ENCODE measurements at regions not wholly inside any gene's neighbourhood (a gene's known extent, or its start where the extent isn't known, plus 50 kb on each side); places are given as distances from the start of the nearest gene placed in this dataset.
A peak's percentile ranks its signal among the peaks of the same experiment; 100 is the strongest.

- ATAC-seq: no peak
- intact Hi-C loops (cut with micrococcal nuclease): no loop called here
- Mint-ChIP-seq H3K36me3 (no peaks in the 10 kb centered on the region), H3K4me3 (no peak overlapping the region), H3K4me1 (no peaks in the 10 kb centered on the region), H3K27me3 (peaks cover 0 to 33% (median 0%) of the 10 kb centered on the region in 5 donors), H3K9me3 (no peaks in the 10 kb centered on the region), H3K27ac (no peak overlapping the region)
- no peaks in the 10 kb centered on the region for H3K36me3 ChIP-seq (ENCODE audit: control insufficient read depth in 2 of 3, insufficient read depth in 3 of 3, low read length in 3 of 3)
- no peak overlapping the region for H3K27ac ChIP-seq (ENCODE audit: low read depth, low read length)
- H3K9me3 ChIP-seq (ENCODE audit: control insufficient read depth in 2 of 3, low read length in 3 of 3): no peaks in the 10 kb centered on the region
- no peaks in the 10 kb centered on the region for H3K27me3 ChIP-seq (ENCODE audit: control insufficient read depth in 2 of 2, insufficient read depth in 2 of 2, low read length in 2 of 2)
- no peak for DNase-seq
- CTCF ChIA-PET: interaction anchor here (1.3 kb wide), 1 partner anchor 161 kb away, joined by 4 read pairs; no protein-coding TSS in a partner anchor
- no peaks in the 10 kb centered on the region for H3K4me1 ChIP-seq (ENCODE audit: control insufficient read depth in 2 of 2, insufficient read depth in 2 of 2, low read length in 2 of 2)
- POLR2A ChIA-PET: no interaction called here
- no peak overlapping the region for H3K4me3 ChIP-seq (ENCODE audit: low read length)
Observed at GRCh38 chr1:9451081-9451480, 88.2 kb upstream of the SLC25A33 start.

GRCh38 chr1:9452516-9453140, 86.6 kb upstream of the SLC25A33 start:
- peaks cover 0 to 32% (median 0%) of the 10 kb centered on the region in 5 donors for H3K27me3 Mint-ChIP-seq
- Histone ChIP-seq H3K4me3 (ENCODE audit: low read length) (no peak overlapping the region), H3K27me3 (ENCODE audit: control insufficient read depth in 2 of 2, insufficient read depth in 2 of 2, low read length in 2 of 2) (no peaks in the 10 kb centered on the region), H3K4me1 (ENCODE audit: control insufficient read depth in 2 of 2, insufficient read depth in 2 of 2, low read length in 2 of 2) (no peaks in the 10 kb centered on the region), H3K27ac (ENCODE audit: low read depth, low read length) (no peak overlapping the region), H3K9me3 (ENCODE audit: control insufficient read depth in 2 of 3, low read length in 3 of 3) (no peaks in the 10 kb centered on the region), H3K36me3 (ENCODE audit: control insufficient read depth in 2 of 3, insufficient read depth in 3 of 3, low read length in 3 of 3) (no peaks in the 10 kb centered on the region)
- ATAC-seq (no peak), DNase-seq (no peak)
- ChIA-PET POLR2A (no interaction called here), CTCF (interaction anchor here (0.6 to 0.7 kb wide), 2 partner anchors 52 to 149 kb away, joined by 3 read pairs; no protein-coding TSS in a partner anchor)
- no peaks in the 10 kb centered on the region for H3K9me3 Mint-ChIP-seq
- no peak overlapping the region for H3K4me3 Mint-ChIP-seq
- H3K4me1 Mint-ChIP-seq: no peaks in the 10 kb centered on the region
- H3K36me3 Mint-ChIP-seq: no peaks in the 10 kb centered on the region
- no peak overlapping the region for H3K27ac Mint-ChIP-seq
- intact Hi-C loops (cut with micrococcal nuclease): no loop called here

- DNase-seq: no peak
- intact Hi-C loops (cut with micrococcal nuclease): no loop called here
- H3K4me3 ChIP-seq (ENCODE audit: low read length): no peak overlapping the region
- H3K4me1 Mint-ChIP-seq: no peaks in the 10 kb centered on the region
- CTCF ChIA-PET: interaction anchor here (0.7 to 3.8 kb wide), 2 partner anchors 150 to 165 kb away, joined by 3 to 90 read pairs; no protein-coding TSS in a partner anchor
- no peak for ATAC-seq
- H3K4me1 ChIP-seq (ENCODE audit: control insufficient read depth in 2 of 2, insufficient read depth in 2 of 2, low read length in 2 of 2): no peaks in the 10 kb centered on the region
- no peaks in the 10 kb centered on the region for H3K36me3 ChIP-seq (ENCODE audit: control insufficient read depth in 2 of 3, insufficient read depth in 3 of 3, low read length in 3 of 3)
- H3K27ac ChIP-seq (ENCODE audit: low read depth, low read length): no peak overlapping the region
- POLR2A ChIA-PET: no interaction called here
- no peaks in the 10 kb centered on the region for H3K36me3 Mint-ChIP-seq
- H3K4me3 Mint-ChIP-seq: no peak overlapping the region
- no peaks in the 10 kb centered on the region for H3K9me3 ChIP-seq (ENCODE audit: control insufficient read depth in 2 of 3, low read length in 3 of 3)
- peaks cover 0 to 25% (median 0%) of the 10 kb centered on the region in 5 donors for H3K27me3 Mint-ChIP-seq
- H3K27ac Mint-ChIP-seq: peak overlapping the region in 1 of 9 donors; percentile 7
- no peaks in the 10 kb centered on the region for H3K27me3 ChIP-seq (ENCODE audit: control insufficient read depth in 2 of 2, insufficient read depth in 2 of 2, low read length in 2 of 2)
- no peaks in the 10 kb centered on the region for H3K9me3 Mint-ChIP-seq
Observed at GRCh38 chr1:9453375-9453774, 85.9 kb upstream of the SLC25A33 start.

- Histone ChIP-seq H3K36me3 (ENCODE audit: control insufficient read depth in 2 of 3, insufficient read depth in 3 of 3, low read length in 3 of 3) (no peaks in the 10 kb centered on the region), H3K4me1 (ENCODE audit: control insufficient read depth in 2 of 2, insufficient read depth in 2 of 2, low read length in 2 of 2) (no peaks in the 10 kb centered on the region), H3K4me3 (ENCODE audit: low read length) (no peak overlapping the region), H3K27ac (ENCODE audit: low read depth, low read length) (no peak overlapping the region), H3K27me3 (ENCODE audit: control insufficient read depth in 2 of 2, insufficient read depth in 2 of 2, low read length in 2 of 2) (no peaks in the 10 kb centered on the region), H3K9me3 (ENCODE audit: control insufficient read depth in 2 of 3, low read length in 3 of 3) (no peaks in the 10 kb centered on the region)
- no peaks in the 10 kb centered on the region for H3K36me3 Mint-ChIP-seq
- CTCF ChIA-PET: interaction anchor here (2.3 to 3.8 kb wide), 2 partner anchors 157 to 165 kb away, joined by 5 to 90 read pairs; no protein-coding TSS in a partner anchor
- DNase-seq (no peak), ATAC-seq (no peak)
- no peaks in the 10 kb centered on the region for H3K9me3 Mint-ChIP-seq
- H3K27me3 Mint-ChIP-seq: peaks cover 0 to 22% (median 0%) of the 10 kb centered on the region in 5 donors
- intact Hi-C loops (cut with micrococcal nuclease): no loop called here
- no peak overlapping the region for H3K4me3 Mint-ChIP-seq
- H3K4me1 Mint-ChIP-seq: no peaks in the 10 kb centered on the region
- POLR2A ChIA-PET: no interaction called here
- no peak overlapping the region for H3K27ac Mint-ChIP-seq
Observed at GRCh38 chr1:9453779-9454418, 85.4 kb upstream of the SLC25A33 start.

- Histone ChIP-seq H3K4me3 (ENCODE audit: low read length) (no peak overlapping the region), H3K36me3 (ENCODE audit: control insufficient read depth in 2 of 3, insufficient read depth in 3 of 3, low read length in 3 of 3) (no peaks in the 10 kb centered on the region), H3K4me1 (ENCODE audit: control insufficient read depth in 2 of 2, insufficient read depth in 2 of 2, low read length in 2 of 2) (no peaks in the 10 kb centered on the region), H3K27ac (ENCODE audit: low read depth, low read length) (no peak overlapping the region), H3K27me3 (ENCODE audit: control insufficient read depth in 2 of 2, insufficient read depth in 2 of 2, low read length in 2 of 2) (no peaks in the 10 kb centered on the region), H3K9me3 (ENCODE audit: control insufficient read depth in 2 of 3, low read length in 3 of 3) (no peaks in the 10 kb centered on the region)
- DNase-seq (no peak), ATAC-seq (no peak)
- Mint-ChIP-seq H3K27me3 (peaks cover 0 to 22% (median 0%) of the 10 kb centered on the region in 5 donors), H3K36me3 (no peaks in the 10 kb centered on the region), H3K4me1 (no peaks in the 10 kb centered on the region), H3K9me3 (peaks cover 0 to 3% (median 0%) of the 10 kb centered on the region in 11 donors), H3K4me3 (no peak overlapping the region), H3K27ac (no peak overlapping the region)
- CTCF ChIA-PET: interaction anchor here (0.9 to 3.8 kb wide), 5 partner anchors 54 to 267 kb away, joined by 3 to 90 read pairs (median 5); no protein-coding TSS in a partner anchor
- intact Hi-C loops (cut with micrococcal nuclease): loop anchor here (1.0 kb wide), 4 partner anchors 26 to 273 kb away; no protein-coding TSS in a partner anchor
- POLR2A ChIA-PET: interaction anchor here (1.3 kb wide), 1 partner anchor 166 kb away, joined by 3 read pairs; no protein-coding TSS in a partner anchor
Observed at GRCh38 chr1:9454494-9455066, 84.7 kb upstream of the SLC25A33 start.

- Histone ChIP-seq H3K4me3 (ENCODE audit: low read length) (no peak overlapping the region), H3K36me3 (ENCODE audit: control insufficient read depth in 2 of 3, insufficient read depth in 3 of 3, low read length in 3 of 3) (no peaks in the 10 kb centered on the region), H3K27ac (ENCODE audit: low read depth, low read length) (no peak overlapping the region), H3K4me1 (ENCODE audit: control insufficient read depth in 2 of 2, insufficient read depth in 2 of 2, low read length in 2 of 2) (no peaks in the 10 kb centered on the region), H3K9me3 (ENCODE audit: control insufficient read depth in 2 of 3, low read length in 3 of 3) (no peaks in the 10 kb centered on the region), H3K27me3 (ENCODE audit: control insufficient read depth in 2 of 2, insufficient read depth in 2 of 2, low read length in 2 of 2) (no peaks in the 10 kb centered on the region)
- DNase-seq: peak; percentile 26 to 70 (median 58)
- ATAC-seq: peak; percentile 76
- H3K4me1 Mint-ChIP-seq: no peaks in the 10 kb centered on the region
- H3K36me3 Mint-ChIP-seq: no peaks in the 10 kb centered on the region
- intact Hi-C loops (cut with micrococcal nuclease): loop anchor here (1.0 kb wide), 4 partner anchors 27 to 274 kb away; no protein-coding TSS in a partner anchor
- no peak overlapping the region for H3K4me3 Mint-ChIP-seq
- H3K27ac Mint-ChIP-seq: peak overlapping the region in 1 of 9 donors; percentile 48
- peaks cover 0 to 4% (median 0%) of the 10 kb centered on the region in 11 donors for H3K9me3 Mint-ChIP-seq
- peaks cover 0 to 22% (median 0%) of the 10 kb centered on the region in 5 donors for H3K27me3 Mint-ChIP-seq
- CTCF ChIA-PET: interaction anchor here (0.7 to 3.8 kb wide), 14 partner anchors 33 to 423 kb away, joined by 3 to 90 read pairs (median 4); no protein-coding TSS in a partner anchor
- POLR2A ChIA-PET: interaction anchor here (1.3 kb wide), 1 partner anchor 167 kb away, joined by 3 read pairs; no protein-coding TSS in a partner anchor
Observed at GRCh38 chr1:9455487-9456234, 83.6 kb upstream of the SLC25A33 start.

All from naive thymus-derived CD4-positive, alpha-beta T cell (primary cell).